Activated CD4-positive, CD25-positive, alpha-beta regulatory T cell (primary cell): ENCODE measurements at regions not wholly inside any gene's neighbourhood (a gene's known extent, or its start where the extent isn't known, plus 50 kb on each side); places are given as distances from the start of the nearest gene placed in this dataset.

Experiments used
- DNase-seq, 4 experiments: peaks; one replicate each; lab custom pipeline; 2025; lab: John Stamatoyannopoulos, UW

- DNase-seq = no peak
Observed at GRCh38 chr9:21670374-21670773, 132.1 kb upstream of the MTAP start.

GRCh38 chr9:21672140-21672539, 130.3 kb upstream of the MTAP start:
- no peak for DNase-seq

GRCh38 chr9:21672761-21673160, 129.7 kb upstream of the MTAP start:
- DNase-seq = no peak

GRCh38 chr9:21674894-21675293, 127.5 kb upstream of the MTAP start:
- no peak for DNase-seq

GRCh38 chr9:21677387-21677786, 125.0 kb upstream of the MTAP start:
- DNase-seq = no peak

- DNase-seq = no peak
Observed at GRCh38 chr9:21677834-21678233, 124.6 kb upstream of the MTAP start.

GRCh38 chr9:21679432-21679831, 123.0 kb upstream of the MTAP start:
- no peak for DNase-seq

GRCh38 chr9:21680590-21680989, 121.8 kb upstream of the MTAP start:
- no peak for DNase-seq

- no peak for DNase-seq
Observed at GRCh38 chr9:21681641-21682040, 120.8 kb upstream of the MTAP start.

- no peak for DNase-seq
Observed at GRCh38 chr9:21682381-21682780, 120.1 kb upstream of the MTAP start.

- DNase-seq = no peak
Observed at GRCh38 chr9:21682981-21683380, 119.5 kb upstream of the MTAP start.

GRCh38 chr9:21683484-21684175, 118.8 kb upstream of the MTAP start:
- DNase-seq = no peak

GRCh38 chr9:21684231-21684630, 118.2 kb upstream of the MTAP start:
- DNase-seq = no peak

- DNase-seq = no peak
Observed at GRCh38 chr9:21684831-21685362, 117.5 kb upstream of the MTAP start.

- DNase-seq = no peak
Observed at GRCh38 chr9:21685502-21685901, 116.9 kb upstream of the MTAP start.

- DNase-seq = no peak
Observed at GRCh38 chr9:21686738-21687137, 115.7 kb upstream of the MTAP start.

- DNase-seq = no peak
Observed at GRCh38 chr9:21687351-21687750, 115.1 kb upstream of the MTAP start.

GRCh38 chr9:21688108-21689102, 114.0 kb upstream of the MTAP start:
- no peak for DNase-seq

GRCh38 chr9:21689854-21690253, 112.6 kb upstream of the MTAP start:
- no peak for DNase-seq

- no peak for DNase-seq
Observed at GRCh38 chr9:21690561-21690960, 111.9 kb upstream of the MTAP start.

- no peak for DNase-seq
Observed at GRCh38 chr9:21692390-21692789, 110.0 kb upstream of the MTAP start.

- no peak for DNase-seq
Observed at GRCh38 chr9:21694424-21694823, 108.0 kb upstream of the MTAP start.

GRCh38 chr9:21695443-21695842, 107.0 kb upstream of the MTAP start:
- DNase-seq = no peak
